B cell (primary cell): ENCODE measurements at regions not wholly inside any gene's neighbourhood (a gene's known extent, or its start where the extent isn't known, plus 50 kb on each side); places are given as distances from the start of the nearest gene placed in this dataset.

Source experiments
- ATAC-seq: fragments of 200-7000 bp; cut with Tn5 transposase; one replicate; pipeline ENCODE4 v1.10.0; 2021; ENCODE audit warnings: low read depth, mild to moderate bottlenecking, moderate number of reproducible peaks, moderate library complexity
- CTCF ChIA-PET: fragments of 350-600 bp; sonication (Branson Sonifier 250); formaldehyde crosslinking; loops from one replicate; lab custom pipeline; 2021; ENCODE audit warnings: antibody characterized with exemption, inconsistent platforms; lab: Charles Lee
- POLR2A ChIA-PET: fragments of 350-600 bp; sonication (Branson Sonifier 250); formaldehyde crosslinking; loops from one replicate; lab custom pipeline; 2021; ENCODE audit warnings: antibody characterized with exemption; lab: Charles Lee
- DNase-seq: peaks from one replicate; pipeline ENCODE4 v3.0.0; 2013
- H2AFZ ChIP-seq: 2 replicates; pipeline ENCODE4 v1.6.1; 2012; ENCODE audit warnings: mild to moderate bottlenecking, low read depth, low read length; ENCODE audit not compliant: insufficient read depth, poor library complexity, severe bottlenecking
- H3K27ac ChIP-seq, 2 donors: 1 replicate in 1 of 2; 2 replicates in 1 of 2; pipeline ENCODE4 v1.5.1; 2012 to 2013; ENCODE audit warnings: low read length in 2 of 2, mild to moderate bottlenecking in 2 of 2, moderate library complexity in 1 of 2
- H3K27me3 ChIP-seq, 4 experiments: fragments of 200-600 bp in 1 of 4; sonication (generic) in 1 of 4; replicated peaks in 1 of 4; 1 replicate in 2 of 4; 2 replicates in 2 of 4; pipeline versions ENCODE4 v1.6.1 to v1.7.0; 2013 to 2016; ENCODE audit warnings: low read length in 3 of 4, mild to moderate bottlenecking in 2 of 4, mixed read lengths in 1 of 4, moderate library complexity in 1 of 4; ENCODE audit not compliant: insufficient read depth in 4 of 4, control insufficient read depth in 3 of 4; ENCODE audit errors: control extremely low read depth in 1 of 4
- H3K36me3 ChIP-seq, 2 experiments: replicated peaks in 1 of 2; 1 replicate in 1 of 2; 2 replicates in 1 of 2; pipeline versions ENCODE4 v1.6.1 to v1.7.1; 2013; ENCODE audit warnings: low read length in 1 of 2; ENCODE audit not compliant: insufficient read depth in 2 of 2, control insufficient read depth in 1 of 2; ENCODE audit errors: control extremely low read depth in 1 of 2, extremely low read depth in 1 of 2
- H3K4me1 ChIP-seq, 2 donors: fragments of 200-600 bp in 1 of 2; sonication (generic) in 1 of 2; 1 replicate in 1 of 2; 2 replicates in 1 of 2; pipeline versions ENCODE4 v1.5.1 to v1.6.1; 2013 to 2017; ENCODE audit warnings: low read length in 2 of 2; ENCODE audit not compliant: control insufficient read depth in 2 of 2, insufficient read depth in 2 of 2
- H3K4me2 ChIP-seq: replicated peaks from 2 replicates; pipeline ENCODE3; 2012; ENCODE audit warnings: mild to moderate bottlenecking, low read depth, low read length; ENCODE audit not compliant: poor library complexity, severe bottlenecking
- H3K4me3 ChIP-seq, 5 experiments: fragments of 200-600 bp in 1 of 5; sonication (generic) in 1 of 5; 1 replicate in 3 of 5; 2 replicates in 2 of 5; pipeline versions ENCODE4 v1.5.1 to v1.7.0; 2011 to 2016; ENCODE audit warnings: low read length in 4 of 5, mild to moderate bottlenecking in 4 of 5, low read depth in 2 of 5, control low read depth in 1 of 5, moderate library complexity in 1 of 5; ENCODE audit not compliant: insufficient read depth in 1 of 5; ENCODE audit errors: control extremely low read depth in 1 of 5, extremely low read depth in 1 of 5
- H3K79me2 ChIP-seq: fragments of 200-600 bp; sonication (generic); one replicate; pipeline ENCODE4 v1.6.0; 2016; ENCODE audit warnings: low read length; ENCODE audit not compliant: control insufficient read depth, insufficient read depth
- H3K9ac ChIP-seq: fragments of 200-600 bp; sonication (generic); 2 replicates; pipeline ENCODE4 v1.6.1; 2017; ENCODE audit warnings: mild to moderate bottlenecking, low read length, moderate library complexity
- H3K9me3 ChIP-seq, 3 donors: one replicate each; pipeline versions ENCODE4 v1.6.1 to v1.7.1; 2013; ENCODE audit warnings: low read length in 2 of 3; ENCODE audit not compliant: control insufficient read depth in 2 of 3, insufficient read depth in 1 of 3; ENCODE audit errors: control extremely low read depth in 1 of 3
- H4K20me1 ChIP-seq: 2 replicates; pipeline ENCODE4 v1.6.0; 2012; ENCODE audit warnings: mild to moderate bottlenecking, low read length; ENCODE audit not compliant: insufficient read depth, control insufficient read depth, poor library complexity, severe bottlenecking
- H3K27ac Mint-ChIP-seq: one replicate; pipeline ENCODE4 v1.8.0; 2021; ENCODE audit warnings: mixed read lengths
- H3K27me3 Mint-ChIP-seq: one replicate; pipeline ENCODE4 v1.8.0; 2021; ENCODE audit warnings: mixed read lengths
- H3K4me1 Mint-ChIP-seq: one replicate; pipeline ENCODE4 v1.8.0; 2021; ENCODE audit warnings: mixed read lengths
- H3K4me3 Mint-ChIP-seq: one replicate; pipeline ENCODE4 v1.8.0; 2021; ENCODE audit warnings: mixed read lengths
- H3K9me3 Mint-ChIP-seq: one replicate; pipeline ENCODE4 v1.8.0; 2022; ENCODE audit warnings: mixed read lengths; ENCODE audit not compliant: insufficient read depth
- EZH2 ChIP-seq: IDR thresholded peaks from 2 replicates; pipeline ENCODE4 v1.6.1; 2012; ENCODE audit warnings: borderline replicate concordance, low read depth, mild to moderate bottlenecking, moderate library complexity, low read length; ENCODE audit not compliant: insufficient read depth, poor library complexity, severe bottlenecking
- WGBS: methylation state at CpG from one replicate; pipeline ENCODE4 v1.1.5; 2013; ENCODE audit warnings: missing lambda C conversion rate; ENCODE audit not compliant: insufficient coverage; 5-methylcytosine and 5-hydroxymethylcytosine counted together
- intact Hi-C: fragments of 100-400 bp; cut with micrococcal nuclease; formaldehyde crosslinking; loops from one replicate; pipeline ENCODE4 v1.10.0; 2022
- TF ChIP-seq, protein P1 (sequence below): fragments of 200-600 bp; IDR thresholded peaks from one replicate; pipeline ENCODE4 v1.8.0; 2022; ENCODE audit warnings: antibody characterized with exemption, mild to moderate bottlenecking

DNA sequence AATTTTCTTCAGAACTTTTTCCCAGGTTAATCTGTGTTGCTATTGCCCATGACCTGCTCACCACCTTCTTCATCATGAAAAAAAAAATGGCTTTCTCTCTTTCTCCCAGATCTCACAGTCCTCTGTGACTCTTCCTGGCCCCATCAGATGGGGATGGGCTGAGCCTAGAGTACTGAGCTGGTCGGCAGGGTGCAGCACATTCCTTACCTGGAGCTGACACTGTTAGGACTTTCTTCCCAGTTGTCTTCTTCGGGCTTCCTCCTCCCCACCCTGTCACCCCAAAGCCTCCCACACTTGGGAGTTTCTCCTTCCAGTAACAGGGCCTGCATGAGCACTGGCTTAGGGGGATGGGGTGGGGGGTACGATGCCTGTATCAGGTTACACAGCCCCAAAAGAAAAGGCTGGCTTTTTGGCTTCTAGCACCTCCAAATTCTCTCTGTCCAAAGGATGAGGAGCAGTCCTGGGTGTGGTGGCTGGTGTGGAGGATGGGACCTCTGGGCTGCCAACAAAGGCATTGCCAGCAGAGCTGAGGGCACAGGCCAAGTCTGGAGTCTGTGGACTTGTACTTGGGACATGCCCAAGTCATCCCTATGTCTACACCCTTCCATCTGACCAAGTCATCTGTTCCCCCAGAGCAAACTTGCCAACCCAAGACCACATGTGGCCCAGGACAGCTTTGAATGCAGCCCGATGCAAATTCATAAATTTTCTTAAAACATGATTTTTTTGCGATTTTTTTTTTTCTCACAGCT, 68.0 kb upstream of the HSPA9 start:
- intact Hi-C loops = loop anchor here (2.0 kb wide), 1 partner anchor 620 kb away; no protein-coding TSS in a partner anchor
- Histone ChIP-seq H4K20me1 (no peaks in the 10 kb centered on the region), H3K4me1 (peaks cover 0 to 2% of the 10 kb centered on the region in 2 donors), H3K36me3 (no peaks in the 10 kb centered on the region), H2AFZ (no peak overlapping the region), H3K27ac (no peak overlapping the region), H3K9me3 (no peaks in the 10 kb centered on the region), H3K27me3 (peaks cover 0 to 29% (median 0%) of the 10 kb centered on the region in 4 experiments), H3K4me3 (no peak overlapping the region), H3K79me2 (no peaks in the 10 kb centered on the region), H3K9ac (no peak overlapping the region), H3K4me2 (no peak overlapping the region)
- ChIA-PET POLR2A (no interaction called here), CTCF (interaction anchor here (0.7 to 1.6 kb wide), 6 partner anchors 9 to 619 kb away, joined by 3 to 4 read pairs (median 3); no protein-coding TSS in a partner anchor)
- peaks cover 11% of the 10 kb centered on the region for H3K27me3 Mint-ChIP-seq
- no peak for ATAC-seq
- no peak overlapping the region for H3K27ac Mint-ChIP-seq
- H3K4me1 Mint-ChIP-seq = peaks cover 2% of the 10 kb centered on the region
- WGBS = 100% methylated on average over 2 of the region's 5 CpGs
- DNase-seq = no peak
- H3K4me3 Mint-ChIP-seq = no peak overlapping the region
- H3K9me3 Mint-ChIP-seq = no peaks in the 10 kb centered on the region
- TF ChIP-seq EZH2 = no peak
- TF ChIP-seq, protein P1, sequence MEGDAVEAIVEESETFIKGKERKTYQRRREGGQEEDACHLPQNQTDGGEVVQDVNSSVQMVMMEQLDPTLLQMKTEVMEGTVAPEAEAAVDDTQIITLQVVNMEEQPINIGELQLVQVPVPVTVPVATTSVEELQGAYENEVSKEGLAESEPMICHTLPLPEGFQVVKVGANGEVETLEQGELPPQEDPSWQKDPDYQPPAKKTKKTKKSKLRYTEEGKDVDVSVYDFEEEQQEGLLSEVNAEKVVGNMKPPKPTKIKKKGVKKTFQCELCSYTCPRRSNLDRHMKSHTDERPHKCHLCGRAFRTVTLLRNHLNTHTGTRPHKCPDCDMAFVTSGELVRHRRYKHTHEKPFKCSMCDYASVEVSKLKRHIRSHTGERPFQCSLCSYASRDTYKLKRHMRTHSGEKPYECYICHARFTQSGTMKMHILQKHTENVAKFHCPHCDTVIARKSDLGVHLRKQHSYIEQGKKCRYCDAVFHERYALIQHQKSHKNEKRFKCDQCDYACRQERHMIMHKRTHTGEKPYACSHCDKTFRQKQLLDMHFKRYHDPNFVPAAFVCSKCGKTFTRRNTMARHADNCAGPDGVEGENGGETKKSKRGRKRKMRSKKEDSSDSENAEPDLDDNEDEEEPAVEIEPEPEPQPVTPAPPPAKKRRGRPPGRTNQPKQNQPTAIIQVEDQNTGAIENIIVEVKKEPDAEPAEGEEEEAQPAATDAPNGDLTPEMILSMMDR = no peak
